Stimulated activated CD8-positive, alpha-beta memory T cell treated with anti-CD3 and anti-CD28 coated beads, Interleukin-7, amount 100 ng/mL, for 24 hours (primary cell): ENCODE measurements at regions not wholly inside any gene's neighbourhood (a gene's known extent, or its start where the extent isn't known, plus 50 kb on each side); places are given as distances from the start of the nearest gene placed in this dataset.
"Not testable (repeated sequence)": the region's sequence is repeated elsewhere in the genome, so short reads cannot be mapped to it uniquely, and the experiment has no call there.

Experiments
- DNase-seq: peaks from one replicate; pipeline ENCODE4 v3.0.0-alpha.2; 2020; ENCODE audit warnings: low read depth

GRCh38 chr13:50527188-50527587 lies 316.3 kb downstream of the DLEU7 start:
- no peak for DNase-seq

- no peak for DNase-seq
These were observed 315.6 kb downstream of the DLEU7 start for GRCh38 chr13:50527612-50528509.

DNA sequence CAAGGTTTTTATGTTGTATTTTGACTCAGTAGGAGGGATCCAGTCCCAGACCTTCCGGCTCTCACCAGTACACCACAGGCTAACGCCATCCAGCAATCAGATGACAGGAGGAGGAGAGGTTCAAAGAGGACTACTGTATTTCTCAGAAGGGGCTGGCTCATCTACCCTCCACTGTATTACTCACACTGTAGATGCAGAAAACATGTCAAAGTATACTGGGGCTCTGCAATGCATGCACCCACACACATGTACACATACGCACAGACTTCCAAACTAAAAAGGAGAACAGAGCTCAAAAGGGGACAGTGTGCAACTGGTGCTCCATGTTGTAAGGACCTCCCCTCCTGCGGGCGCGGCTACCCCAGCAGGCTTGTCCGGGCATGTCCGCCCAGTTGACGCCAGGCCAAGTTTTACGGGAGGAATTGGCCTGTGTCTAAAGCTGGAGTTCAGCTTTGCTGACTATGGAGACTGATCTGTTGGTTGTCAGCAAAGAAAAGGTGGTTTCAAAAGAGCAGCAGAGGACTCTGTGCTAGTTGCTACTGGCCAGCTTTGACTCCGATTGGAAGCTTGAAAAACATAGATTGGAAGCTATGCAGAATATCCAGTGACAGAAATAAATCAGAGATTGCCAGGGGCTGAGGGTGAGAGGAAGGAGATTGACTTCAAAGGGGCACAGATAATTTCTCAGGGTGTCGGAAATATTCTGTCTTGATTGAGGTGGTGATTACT lies 314.2 kb downstream of the DLEU7 start:
- no peak for DNase-seq

DNA sequence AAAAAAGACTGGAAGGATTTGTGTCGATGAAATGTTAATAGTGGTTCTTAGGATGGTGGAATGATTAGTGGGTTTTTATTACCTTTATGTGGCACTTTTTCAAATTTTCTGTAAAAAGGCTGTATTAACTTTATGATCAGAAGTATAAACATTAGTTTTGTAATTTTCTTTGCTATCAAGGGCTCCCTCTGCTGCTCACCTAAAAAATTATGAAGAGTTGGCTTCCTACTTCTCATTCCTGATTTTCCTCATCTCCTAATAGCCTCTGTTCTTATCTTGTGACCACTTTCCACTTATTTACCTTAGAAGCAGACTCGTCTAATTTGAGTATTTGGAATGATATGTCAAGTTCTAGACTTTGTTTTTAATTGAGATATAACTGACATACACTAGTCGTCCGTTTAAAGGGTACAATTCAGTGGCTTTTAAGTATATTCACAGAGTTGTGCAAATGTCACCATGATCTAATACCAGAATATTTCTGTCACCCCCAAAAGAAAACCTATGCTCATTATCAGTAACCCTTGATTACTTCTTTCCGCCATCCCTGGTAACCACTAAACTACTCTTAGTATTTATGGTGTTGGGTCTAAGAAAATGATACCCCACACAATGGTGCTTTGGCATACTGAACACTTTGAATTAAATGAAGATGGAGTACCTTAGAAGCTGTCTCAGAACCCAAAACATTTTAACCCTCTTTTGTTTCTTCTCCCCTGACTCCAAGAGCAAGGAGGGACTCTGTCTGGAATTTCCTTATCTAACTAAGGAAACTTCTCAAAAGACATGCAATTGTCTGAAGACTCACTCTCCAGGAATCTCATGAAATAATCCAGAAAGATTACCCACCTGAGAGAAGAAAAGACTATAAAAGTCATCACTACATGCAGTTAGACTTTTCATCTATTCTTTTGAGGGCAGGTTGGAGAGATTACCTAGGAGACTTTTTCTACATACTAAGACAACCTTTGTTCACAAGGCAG lies 311.3 kb downstream of the DLEU7 start:
- no peak for DNase-seq

GRCh38 chr13:50535050-50535449 lies 308.4 kb downstream of the DLEU7 start:
- no peak for DNase-seq

DNA sequence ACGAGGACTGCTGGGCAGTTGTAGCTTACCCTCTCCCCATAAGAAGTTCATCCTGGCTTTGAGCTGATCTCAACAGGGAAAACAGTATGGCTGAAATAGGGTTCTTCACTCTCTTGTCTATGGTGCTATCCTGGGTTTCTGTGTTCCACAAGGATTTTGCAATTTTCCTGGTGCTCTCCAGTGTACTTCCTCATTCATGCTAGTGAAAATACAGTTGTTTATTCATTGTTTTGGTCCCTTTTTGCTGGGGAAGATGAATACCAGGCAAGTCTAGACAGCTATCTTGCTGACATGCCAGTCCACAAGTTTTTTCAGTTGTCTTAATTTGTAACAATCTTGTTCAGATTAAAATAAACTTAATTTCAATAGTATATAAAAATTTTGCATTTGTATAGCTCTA lies 306.5 kb downstream of the DLEU7 start:
- DNase-seq = no peak

- DNase-seq = no peak
These were observed 303.5 kb downstream of the DLEU7 start for GRCh38 chr13:50539791-50540530.

- no peak for DNase-seq
These were observed 300.4 kb downstream of the DLEU7 start for GRCh38 chr13:50543141-50543540.

DNA sequence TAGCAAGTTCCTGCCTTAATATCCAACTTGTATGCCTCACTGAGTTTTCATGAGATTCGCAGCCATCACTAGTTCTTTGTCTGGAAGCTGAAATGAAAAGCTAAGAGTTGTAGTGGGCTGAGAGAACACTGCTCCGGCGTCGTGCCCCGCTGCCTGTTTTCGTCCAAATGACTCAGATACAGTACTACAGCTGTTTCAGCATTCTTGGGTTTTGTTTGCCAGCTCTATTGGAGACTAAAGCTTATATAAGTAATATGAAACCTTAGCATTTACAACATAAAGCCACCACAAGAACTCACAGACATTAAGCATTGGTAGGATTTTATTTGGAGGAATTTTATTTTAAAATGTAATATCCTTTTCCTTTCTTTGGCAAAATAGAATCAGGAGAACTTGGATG lies 299.7 kb downstream of the DLEU7 start:
- no peak for DNase-seq

DNA sequence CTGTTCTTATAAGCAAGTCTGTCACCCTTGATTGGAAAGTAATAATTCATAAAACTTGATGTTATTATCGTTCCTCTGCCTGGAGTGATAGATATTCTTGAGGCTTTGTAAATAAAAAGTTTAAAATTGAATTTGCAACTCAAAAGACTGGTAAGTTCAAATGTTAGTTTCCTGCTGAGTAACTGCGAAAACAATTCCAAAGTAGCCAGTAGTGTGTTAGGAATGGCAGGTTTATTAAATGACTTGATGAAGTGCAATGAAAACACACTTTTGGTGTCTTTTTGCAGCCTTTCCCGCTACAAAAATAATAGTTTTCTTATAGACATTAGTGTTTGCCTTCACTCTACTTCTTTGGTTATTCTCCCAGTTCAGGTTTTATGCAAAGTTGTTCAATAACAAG lies 299.3 kb downstream of the DLEU7 start:
- no peak for DNase-seq

DNA sequence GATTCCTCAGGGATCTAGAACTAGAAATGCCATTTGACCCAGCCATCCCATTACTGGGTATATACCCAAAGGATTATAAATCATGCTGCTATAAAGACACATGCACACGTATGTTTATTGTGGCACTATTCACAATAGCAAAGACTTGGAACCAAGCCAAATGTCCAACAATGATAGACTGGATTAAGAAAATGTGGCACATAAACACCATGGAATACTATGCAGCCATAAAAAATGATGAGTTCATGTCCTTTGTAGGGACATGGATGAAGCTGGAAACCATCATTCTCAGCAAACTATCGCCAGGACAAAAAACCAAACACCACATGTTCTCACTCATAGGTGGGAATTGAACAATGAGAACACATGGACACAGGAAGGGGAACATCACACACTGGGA lies 296.3 kb downstream of the DLEU7 start:
- not testable (repeated sequence) for DNase-seq

GRCh38 chr13:50548586-50548985 lies 294.9 kb downstream of the DLEU7 start:
- DNase-seq = no peak

GRCh38 chr13:50549221-50549942 lies 294.1 kb downstream of the DLEU7 start:
- DNase-seq = no peak

GRCh38 chr13:50550151-50550550 lies 293.3 kb downstream of the DLEU7 start:
- DNase-seq = no peak

DNA sequence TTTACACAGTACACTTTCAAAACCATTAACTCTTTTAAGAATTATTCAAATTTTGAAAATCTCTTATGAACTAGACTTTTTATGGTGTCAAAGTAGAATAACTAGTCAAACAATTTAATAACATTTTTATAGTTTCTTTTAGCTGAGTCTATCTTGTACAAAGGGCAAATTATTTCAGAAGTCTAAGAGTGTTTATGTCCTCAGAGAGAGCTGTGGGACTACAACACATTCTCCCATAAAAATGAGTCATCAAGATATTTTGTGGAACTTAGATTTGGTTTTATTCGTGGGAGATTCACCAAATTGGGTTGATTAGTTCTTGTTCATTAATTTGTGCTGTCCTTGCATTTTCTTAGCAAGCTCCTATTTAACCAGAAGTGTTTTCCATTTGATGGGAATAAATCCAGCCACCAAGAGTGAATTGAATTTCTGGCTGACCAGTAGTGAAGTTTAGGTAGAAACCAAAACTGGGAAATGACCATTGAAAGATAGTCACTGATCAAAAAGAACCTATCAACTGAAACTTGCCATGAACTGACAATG lies 291.0 kb downstream of the DLEU7 start:
- no peak for DNase-seq

- DNase-seq = no peak
These were observed 281.8 kb downstream of the DLEU7 start for GRCh38 chr13:50561739-50562138.

DNA sequence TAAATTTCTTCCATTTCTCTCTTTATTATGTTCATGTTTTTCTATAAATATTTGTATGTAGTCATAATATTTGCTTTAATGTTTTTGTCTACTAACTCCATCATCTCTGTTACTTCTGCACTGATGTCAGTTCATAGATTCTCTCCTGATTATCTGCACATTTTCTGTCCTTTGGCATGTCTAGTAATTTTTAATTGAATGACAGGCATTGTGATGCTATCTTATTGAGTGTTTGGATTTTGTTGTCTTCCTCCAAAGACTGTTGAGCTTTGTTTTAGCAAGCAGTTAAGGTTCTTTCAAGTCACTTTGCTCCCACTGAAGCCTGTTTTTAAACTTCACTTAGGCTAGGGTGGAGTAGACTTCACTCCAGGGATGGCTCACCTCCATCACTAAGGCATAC lies 276.8 kb downstream of the DLEU7 start:
- DNase-seq = no peak

- no peak for DNase-seq
These were observed 271.4 kb downstream of the DLEU7 start for GRCh38 chr13:50572129-50572528.

- no peak for DNase-seq
These were observed 270.4 kb downstream of the DLEU7 start for GRCh38 chr13:50573066-50573465.

GRCh38 chr13:50574731-50575130 lies 268.8 kb downstream of the DLEU7 start:
- no peak for DNase-seq
